Gastrocnemius medialis (tissue), 4 donors: ENCODE measurements at regions not wholly inside any gene's neighbourhood (a gene's known extent, or its start where the extent isn't known, plus 50 kb on each side); places are given as distances from the start of the nearest gene placed in this dataset.
"Not testable (repeated sequence)": the region's sequence is repeated elsewhere in the genome, so short reads cannot be mapped to it uniquely, and the experiment has no call there.

ENCODE experiments used
- POLR2A ChIP-seq, 2 donors: fragments of 450-650 bp; IDR thresholded peaks; one replicate each; pipeline ENCODE4 v1.6.1; 2017; ENCODE audit warnings: antibody characterized with exemption in 2 of 2, mild to moderate bottlenecking in 2 of 2, moderate library complexity in 2 of 2
- TF ChIP-seq, protein P1 (sequence below), 5 experiments: fragments of 450-650 bp in 3 of 5; fragments of 200-600 bp in 2 of 5; sonication (generic) in 2 of 5; IDR thresholded peaks in 4 of 5; conservative IDR thresholded peaks in 1 of 5; 1 replicate in 4 of 5; 2 replicates in 1 of 5; pipeline ENCODE4 v1.5.1; 2016 to 2019; ENCODE audit warnings: antibody characterized with exemption in 5 of 5, mild to moderate bottlenecking in 3 of 5, moderate library complexity in 3 of 5

DNA sequence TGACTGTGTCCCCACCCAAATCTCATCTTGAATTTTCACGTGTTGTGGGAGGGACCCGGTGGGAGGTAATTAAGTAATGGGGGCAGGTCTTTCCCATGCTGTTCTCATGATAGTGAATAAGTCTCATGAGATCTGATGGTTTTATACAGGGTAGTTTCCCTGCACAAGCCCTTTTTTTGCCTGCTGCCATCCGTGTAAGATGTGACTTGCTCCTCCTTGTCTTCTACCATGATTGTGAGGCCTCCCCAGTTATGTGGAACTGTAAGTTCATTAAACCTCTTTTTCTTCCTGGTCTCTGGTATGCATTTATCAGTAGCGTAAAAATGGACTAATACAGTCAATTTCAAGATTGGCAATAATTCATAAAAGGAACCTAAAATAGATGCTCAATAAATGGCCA is 261.0 kb downstream of the ETV1 start:
- not testable (repeated sequence) for TF ChIP-seq POLR2A (IDR thresholded peaks at IDR 0.05)
- TF ChIP-seq, protein P1, sequence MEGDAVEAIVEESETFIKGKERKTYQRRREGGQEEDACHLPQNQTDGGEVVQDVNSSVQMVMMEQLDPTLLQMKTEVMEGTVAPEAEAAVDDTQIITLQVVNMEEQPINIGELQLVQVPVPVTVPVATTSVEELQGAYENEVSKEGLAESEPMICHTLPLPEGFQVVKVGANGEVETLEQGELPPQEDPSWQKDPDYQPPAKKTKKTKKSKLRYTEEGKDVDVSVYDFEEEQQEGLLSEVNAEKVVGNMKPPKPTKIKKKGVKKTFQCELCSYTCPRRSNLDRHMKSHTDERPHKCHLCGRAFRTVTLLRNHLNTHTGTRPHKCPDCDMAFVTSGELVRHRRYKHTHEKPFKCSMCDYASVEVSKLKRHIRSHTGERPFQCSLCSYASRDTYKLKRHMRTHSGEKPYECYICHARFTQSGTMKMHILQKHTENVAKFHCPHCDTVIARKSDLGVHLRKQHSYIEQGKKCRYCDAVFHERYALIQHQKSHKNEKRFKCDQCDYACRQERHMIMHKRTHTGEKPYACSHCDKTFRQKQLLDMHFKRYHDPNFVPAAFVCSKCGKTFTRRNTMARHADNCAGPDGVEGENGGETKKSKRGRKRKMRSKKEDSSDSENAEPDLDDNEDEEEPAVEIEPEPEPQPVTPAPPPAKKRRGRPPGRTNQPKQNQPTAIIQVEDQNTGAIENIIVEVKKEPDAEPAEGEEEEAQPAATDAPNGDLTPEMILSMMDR (IDR thresholded peaks at IDR 0.05 in 4 of 5, conservative IDR thresholded peaks at IDR 0.05 in 1 of 5), result not testable (repeated sequence)
